AG04449 (cell line): ENCODE measurements at regions not wholly inside any gene's neighbourhood (a gene's known extent, or its start where the extent isn't known, plus 50 kb on each side); places are given as distances from the start of the nearest gene placed in this dataset.
"Not testable (repeated sequence)": the region's sequence is repeated elsewhere in the genome, so short reads cannot be mapped to it uniquely, and the experiment has no call there.

Experiments used
- CTCF ChIA-PET: fragments of 350-600 bp; formaldehyde crosslinking; extraction: SDS; loops from one replicate; lab custom pipeline; 2021; ENCODE audit warnings: antibody characterized with exemption; lab: Yijun Ruan, JAX
- POLR2A ChIA-PET: fragments of 400-600, 350-600 bp; formaldehyde crosslinking; extraction: SDS; loops from one replicate; lab custom pipeline; 2020; ENCODE audit warnings: antibody characterized with exemption, inconsistent platforms; lab: Yijun Ruan, JAX
- DNase-seq: peaks from one replicate; pipeline ENCODE4 v3.0.0-alpha.2; 2010; ENCODE audit warnings: low read depth, low spot score
- H3K4me3 ChIP-seq: 2 replicates; pipeline ENCODE4 v1.5.1; 2011; ENCODE audit warnings: low read depth, mild to moderate bottlenecking, control low read depth, low read length
- TF ChIP-seq, protein P1 (sequence below): IDR thresholded peaks from one replicate; pipeline ENCODE4 v1.5.1; 2011; ENCODE audit warnings: mild to moderate bottlenecking, moderate library complexity, low read length, control low read depth, inconsistent platforms; ENCODE audit not compliant: insufficient read depth; ENCODE audit errors: missing control alignments

- ChIA-PET POLR2A (no interaction called here), CTCF (interaction anchor here (0.6 kb wide), 1 partner anchor 80 kb away, joined by 3 read pairs; no protein-coding TSS in a partner anchor)
- TF ChIP-seq, protein P1, sequence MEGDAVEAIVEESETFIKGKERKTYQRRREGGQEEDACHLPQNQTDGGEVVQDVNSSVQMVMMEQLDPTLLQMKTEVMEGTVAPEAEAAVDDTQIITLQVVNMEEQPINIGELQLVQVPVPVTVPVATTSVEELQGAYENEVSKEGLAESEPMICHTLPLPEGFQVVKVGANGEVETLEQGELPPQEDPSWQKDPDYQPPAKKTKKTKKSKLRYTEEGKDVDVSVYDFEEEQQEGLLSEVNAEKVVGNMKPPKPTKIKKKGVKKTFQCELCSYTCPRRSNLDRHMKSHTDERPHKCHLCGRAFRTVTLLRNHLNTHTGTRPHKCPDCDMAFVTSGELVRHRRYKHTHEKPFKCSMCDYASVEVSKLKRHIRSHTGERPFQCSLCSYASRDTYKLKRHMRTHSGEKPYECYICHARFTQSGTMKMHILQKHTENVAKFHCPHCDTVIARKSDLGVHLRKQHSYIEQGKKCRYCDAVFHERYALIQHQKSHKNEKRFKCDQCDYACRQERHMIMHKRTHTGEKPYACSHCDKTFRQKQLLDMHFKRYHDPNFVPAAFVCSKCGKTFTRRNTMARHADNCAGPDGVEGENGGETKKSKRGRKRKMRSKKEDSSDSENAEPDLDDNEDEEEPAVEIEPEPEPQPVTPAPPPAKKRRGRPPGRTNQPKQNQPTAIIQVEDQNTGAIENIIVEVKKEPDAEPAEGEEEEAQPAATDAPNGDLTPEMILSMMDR = no peak
- DNase-seq = no peak
- H3K4me3 ChIP-seq = no peak overlapping the region
These were observed 354.6 kb downstream of the PTPRU start for GRCh38 chr1:29590583-29591565.

DNA sequence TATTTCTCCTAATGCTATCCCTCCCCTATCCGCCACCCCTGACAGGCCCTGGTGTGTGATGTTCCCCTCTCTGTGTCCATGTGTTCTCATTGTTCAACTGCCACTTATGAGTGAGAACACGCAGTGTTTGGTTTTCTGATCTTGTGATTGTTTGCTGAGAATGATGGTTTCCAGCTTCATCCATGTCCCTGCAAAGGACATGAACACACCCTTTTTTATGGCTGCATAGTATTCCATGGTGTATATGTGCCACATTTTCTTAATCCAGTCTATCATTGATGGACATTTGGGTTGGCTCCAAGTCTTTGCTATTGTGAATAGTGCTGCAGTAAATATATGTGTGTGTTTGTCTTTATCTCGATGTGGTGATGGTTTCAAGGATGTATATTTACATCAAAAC is 353.4 kb downstream of the PTPRU start:
- CTCF ChIA-PET, DNase-seq, POLR2A ChIA-PET, H3K4me3 ChIP-seq: not testable (repeated sequence)

GRCh38 chr1:29586991-29587745 is 350.8 kb downstream of the PTPRU start:
- TF ChIP-seq, protein P1 = no peak
- DNase-seq = no peak
- H3K4me3 ChIP-seq = no peak overlapping the region
- ChIA-PET CTCF (interaction anchor here (0.7 kb wide), 1 partner anchor 19 kb away, joined by 3 read pairs; no protein-coding TSS in a partner anchor), POLR2A (no interaction called here)

DNA sequence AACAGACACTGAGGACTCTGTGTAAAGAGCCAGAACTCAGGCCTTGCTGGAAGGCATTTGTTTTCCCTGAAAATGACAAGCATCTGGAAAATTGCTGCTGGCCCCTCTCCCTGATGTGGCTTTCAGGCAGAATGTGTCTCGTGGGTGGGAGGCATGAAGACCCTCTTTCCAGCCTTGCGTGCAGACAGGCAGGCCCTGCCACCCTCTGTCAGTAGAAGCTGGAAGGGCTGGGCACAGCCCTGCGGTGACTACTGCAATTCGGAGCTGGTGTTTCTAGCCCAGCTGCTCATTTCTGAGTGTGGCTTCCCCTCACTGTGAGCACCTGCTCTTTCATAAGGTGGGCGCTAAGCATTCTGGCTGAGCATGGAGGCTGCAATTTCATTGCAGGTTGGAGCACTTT is 349.9 kb downstream of the PTPRU start:
- no peak for DNase-seq
- ChIA-PET POLR2A (no interaction called here), CTCF (no interaction called here)
- TF ChIP-seq, protein P1 = no peak
- H3K4me3 ChIP-seq = no peak overlapping the region

GRCh38 chr1:29585656-29586055 is 349.3 kb downstream of the PTPRU start:
- ChIA-PET CTCF (no interaction called here), POLR2A (no interaction called here)
- no peak overlapping the region for H3K4me3 ChIP-seq
- DNase-seq = no peak
- TF ChIP-seq, protein P1 = no peak

DNA sequence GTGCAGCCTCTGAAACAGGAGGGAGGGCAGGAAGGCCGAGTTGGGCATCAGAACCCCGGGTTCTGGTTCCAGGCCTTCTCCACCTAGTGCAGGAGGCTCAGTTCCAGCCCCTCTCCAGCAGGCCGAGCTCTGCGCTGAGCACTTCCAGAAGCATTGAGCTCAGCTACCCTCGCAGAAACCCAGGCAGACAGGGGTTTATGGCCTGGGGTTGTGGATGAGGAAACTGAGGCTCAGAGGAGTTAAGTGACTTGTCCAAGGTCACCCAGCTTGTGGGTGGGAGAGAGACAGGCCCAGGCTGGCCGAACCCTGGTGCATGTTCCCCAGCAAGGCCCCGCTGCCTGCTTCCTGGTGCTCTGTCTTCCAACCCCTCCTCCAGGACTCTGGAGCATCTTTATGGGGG is 348.9 kb downstream of the PTPRU start:
- TF ChIP-seq, protein P1 = no peak
- no peak for DNase-seq
- POLR2A ChIA-PET = no interaction called here
- H3K4me3 ChIP-seq = no peak overlapping the region
- CTCF ChIA-PET = no interaction called here
